Neural crest cell (in vitro differentiated cells): ENCODE measurements at regions not wholly inside any gene's neighbourhood (a gene's known extent, or its start where the extent isn't known, plus 50 kb on each side); places are given as distances from the start of the nearest gene placed in this dataset.

Source experiments
- DNase-seq: peaks from one replicate; pipeline ENCODE4 v3.0.0; 2021; ENCODE audit warnings: low read depth, mixed read lengths, low spot score
- H3K27ac Mint-ChIP-seq: one replicate; pipeline ENCODE4 v1.8.0; 2021; ENCODE audit warnings: mild to moderate bottlenecking, mixed read lengths; ENCODE audit not compliant: unreplicated experiment
- H3K27me3 Mint-ChIP-seq: 2 replicates; pipeline ENCODE4 v1.8.0; 2021; ENCODE audit warnings: low read depth, mild to moderate bottlenecking, mixed read lengths
- H3K36me3 Mint-ChIP-seq: 2 replicates; pipeline ENCODE4 v1.8.0; 2021; ENCODE audit warnings: low read depth, mild to moderate bottlenecking, mixed read lengths
- H3K4me1 Mint-ChIP-seq: 2 replicates; pipeline ENCODE4 v1.8.0; 2021; ENCODE audit warnings: mixed read lengths
- H3K4me3 Mint-ChIP-seq: one replicate; pipeline ENCODE4 v1.8.0; 2021; ENCODE audit warnings: mild to moderate bottlenecking, mixed read lengths
- H3K9me3 Mint-ChIP-seq: 2 replicates; pipeline ENCODE4 v1.8.0; 2021; ENCODE audit warnings: mixed read lengths
- TF ChIP-seq, protein P1 (sequence below): fragments of 200-600 bp; sonication (generic); conservative IDR thresholded peaks from 2 replicates; pipeline ENCODE4 v1.5.0; 2021; ENCODE audit warnings: antibody characterized with exemption, mild to moderate bottlenecking

DNA sequence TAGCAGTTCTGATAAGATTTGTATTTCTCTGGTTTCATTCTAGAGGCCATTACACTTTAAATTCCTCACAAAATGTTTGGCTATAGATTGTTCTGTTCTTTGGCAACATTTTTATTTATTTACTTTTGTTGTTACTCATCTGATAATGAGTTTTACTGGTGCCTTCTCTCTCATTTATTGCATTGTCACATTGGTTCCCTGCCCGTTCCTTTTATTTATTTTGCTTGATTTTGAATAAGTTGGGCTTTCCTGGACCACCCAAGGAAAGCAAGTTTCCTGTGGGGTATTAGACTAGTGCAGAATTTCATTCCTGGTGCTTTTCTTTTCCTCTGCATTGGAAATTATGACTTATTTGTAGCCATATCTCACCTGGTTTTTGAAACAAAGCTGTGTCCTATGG lies 232.0 kb downstream of the SOCS6 start:
- Mint-ChIP-seq H3K27me3 (no peaks in the 10 kb centered on the region), H3K4me3 (no peak overlapping the region), H3K36me3 (no peaks in the 10 kb centered on the region), H3K4me1 (no peaks in the 10 kb centered on the region), H3K9me3 (no peaks in the 10 kb centered on the region), H3K27ac (no peak overlapping the region)
- no peak for DNase-seq
- TF ChIP-seq, protein P1, sequence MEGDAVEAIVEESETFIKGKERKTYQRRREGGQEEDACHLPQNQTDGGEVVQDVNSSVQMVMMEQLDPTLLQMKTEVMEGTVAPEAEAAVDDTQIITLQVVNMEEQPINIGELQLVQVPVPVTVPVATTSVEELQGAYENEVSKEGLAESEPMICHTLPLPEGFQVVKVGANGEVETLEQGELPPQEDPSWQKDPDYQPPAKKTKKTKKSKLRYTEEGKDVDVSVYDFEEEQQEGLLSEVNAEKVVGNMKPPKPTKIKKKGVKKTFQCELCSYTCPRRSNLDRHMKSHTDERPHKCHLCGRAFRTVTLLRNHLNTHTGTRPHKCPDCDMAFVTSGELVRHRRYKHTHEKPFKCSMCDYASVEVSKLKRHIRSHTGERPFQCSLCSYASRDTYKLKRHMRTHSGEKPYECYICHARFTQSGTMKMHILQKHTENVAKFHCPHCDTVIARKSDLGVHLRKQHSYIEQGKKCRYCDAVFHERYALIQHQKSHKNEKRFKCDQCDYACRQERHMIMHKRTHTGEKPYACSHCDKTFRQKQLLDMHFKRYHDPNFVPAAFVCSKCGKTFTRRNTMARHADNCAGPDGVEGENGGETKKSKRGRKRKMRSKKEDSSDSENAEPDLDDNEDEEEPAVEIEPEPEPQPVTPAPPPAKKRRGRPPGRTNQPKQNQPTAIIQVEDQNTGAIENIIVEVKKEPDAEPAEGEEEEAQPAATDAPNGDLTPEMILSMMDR = no peak

DNA sequence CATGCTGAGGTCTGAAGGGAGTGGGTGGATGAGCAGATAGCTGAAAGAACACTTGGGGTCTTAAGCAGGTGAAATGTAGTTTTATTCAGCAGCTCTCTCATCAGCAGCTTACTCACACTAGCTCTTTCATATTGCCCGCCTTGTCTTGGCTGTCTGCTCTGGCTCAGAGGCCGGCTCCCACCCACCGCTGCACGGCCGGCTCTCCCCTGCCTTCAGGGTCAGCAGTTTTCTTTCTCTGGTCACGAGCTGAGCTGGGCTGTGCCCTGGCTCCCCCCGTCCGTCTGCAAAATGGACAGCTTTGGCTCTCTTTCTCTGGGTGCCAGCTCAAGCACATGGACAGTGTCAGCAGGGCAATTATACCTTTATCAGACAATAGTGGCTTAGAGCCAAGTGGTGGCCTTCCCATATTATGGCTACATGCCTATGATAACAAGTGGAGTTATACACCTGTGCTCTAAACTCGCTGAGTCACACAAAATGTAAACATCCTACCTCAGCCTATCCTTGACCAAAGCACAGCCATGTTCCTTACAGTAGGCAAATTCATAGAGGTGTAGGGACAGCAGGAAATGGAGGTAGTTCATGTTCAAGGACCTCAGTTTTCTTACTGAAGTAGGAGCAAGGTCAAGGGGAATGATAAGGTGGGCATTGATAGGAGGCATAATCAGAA lies 224.8 kb downstream of the SOCS6 start:
- no peaks in the 10 kb centered on the region for H3K4me1 Mint-ChIP-seq
- H3K27ac Mint-ChIP-seq = no peak overlapping the region
- peaks cover 5% of the 10 kb centered on the region for H3K9me3 Mint-ChIP-seq
- no peak for DNase-seq
- H3K27me3 Mint-ChIP-seq = no peaks in the 10 kb centered on the region
- H3K4me3 Mint-ChIP-seq = no peak overlapping the region
- no peaks in the 10 kb centered on the region for H3K36me3 Mint-ChIP-seq
- TF ChIP-seq, protein P1 = no peak

DNA sequence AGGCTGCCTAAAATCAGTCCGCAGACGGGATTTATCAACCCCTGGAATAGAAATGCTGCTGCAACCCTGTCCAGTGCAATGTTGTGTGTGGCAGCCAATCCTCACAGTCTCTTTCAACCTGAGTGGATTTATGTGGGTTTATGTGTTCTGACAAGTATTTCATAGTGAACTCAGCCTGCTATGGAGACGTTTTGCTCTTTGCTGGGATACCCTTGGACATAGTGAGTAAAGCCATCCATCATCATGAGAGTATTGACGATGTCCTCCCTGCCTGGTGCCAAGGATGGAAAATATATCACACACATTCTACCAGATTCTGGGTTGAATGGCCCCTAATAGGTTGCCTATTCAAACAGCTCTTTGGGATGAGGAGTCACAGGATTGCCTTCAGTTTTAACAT lies 219.1 kb downstream of the SOCS6 start:
- H3K4me3 Mint-ChIP-seq = no peak overlapping the region
- H3K36me3 Mint-ChIP-seq = no peaks in the 10 kb centered on the region
- H3K4me1 Mint-ChIP-seq = no peaks in the 10 kb centered on the region
- no peaks in the 10 kb centered on the region for H3K27me3 Mint-ChIP-seq
- H3K27ac Mint-ChIP-seq = no peak overlapping the region
- TF ChIP-seq, protein P1 = no peak
- peaks cover 5% of the 10 kb centered on the region for H3K9me3 Mint-ChIP-seq
- no peak for DNase-seq

DNA sequence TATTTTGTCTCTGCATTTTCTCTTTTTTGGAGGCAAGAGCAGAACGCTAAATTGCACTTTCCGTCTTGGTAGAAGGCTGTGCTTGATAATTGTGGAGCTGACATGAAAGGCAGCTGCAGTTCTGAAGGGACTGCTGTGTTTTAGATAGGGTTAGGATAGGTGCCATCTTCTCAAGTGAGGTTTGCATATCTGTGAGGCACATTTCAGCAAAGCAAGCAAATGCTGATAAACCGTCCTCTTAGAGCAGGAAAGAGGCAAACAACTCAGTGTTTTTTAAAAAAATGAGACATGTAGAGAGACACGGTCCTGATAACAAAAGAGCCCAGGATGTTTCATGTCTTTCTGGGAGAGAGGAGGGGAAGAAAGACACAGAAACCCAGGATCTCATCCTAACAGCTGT lies 217.7 kb downstream of the SOCS6 start:
- Mint-ChIP-seq H3K4me1 (no peaks in the 10 kb centered on the region), H3K27me3 (no peaks in the 10 kb centered on the region), H3K36me3 (no peaks in the 10 kb centered on the region), H3K4me3 (no peak overlapping the region), H3K27ac (no peak overlapping the region), H3K9me3 (peaks cover 5% of the 10 kb centered on the region)
- no peak for DNase-seq
- TF ChIP-seq, protein P1 = no peak

DNA sequence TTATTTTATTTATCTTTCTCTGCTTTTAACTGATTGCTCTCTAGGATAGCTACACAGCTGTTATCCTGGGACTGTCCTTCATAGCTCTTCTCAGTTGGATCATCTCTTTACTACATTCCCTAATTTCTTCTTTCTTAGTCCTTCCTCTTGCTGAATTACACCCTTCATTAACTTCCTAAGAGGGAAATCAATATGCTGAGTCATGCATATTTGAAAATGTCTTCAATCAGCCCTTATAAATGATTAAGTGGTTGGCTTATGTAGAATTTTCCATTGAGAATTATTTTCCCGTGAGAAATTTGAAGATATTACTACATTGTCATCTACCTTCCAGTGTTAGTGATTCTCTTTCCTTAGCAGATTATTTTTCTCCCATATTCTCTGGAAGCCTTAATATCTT lies 214.2 kb downstream of the SOCS6 start:
- H3K4me3 Mint-ChIP-seq = no peak overlapping the region
- no peaks in the 10 kb centered on the region for H3K27me3 Mint-ChIP-seq
- DNase-seq = no peak
- no peaks in the 10 kb centered on the region for H3K9me3 Mint-ChIP-seq
- H3K36me3 Mint-ChIP-seq = no peaks in the 10 kb centered on the region
- no peaks in the 10 kb centered on the region for H3K4me1 Mint-ChIP-seq
- no peak overlapping the region for H3K27ac Mint-ChIP-seq
- TF ChIP-seq, protein P1 = no peak
